Gastrocnemius medialis (tissue), 4 donors: ENCODE measurements at regions not wholly inside any gene's neighbourhood (a gene's known extent, or its start where the extent isn't known, plus 50 kb on each side); places are given as distances from the start of the nearest gene placed in this dataset.

Experiments
- ATAC-seq, 2 donors: fragments of 150-250 bp; one replicate each; pipeline ENCODE4 v1.9.1; 2016
- DNase-seq, 2 donors: peaks; one replicate each; pipeline ENCODE4 v3.0.0-alpha.2; 2019
- H3K27ac ChIP-seq, 4 donors: fragments of 200-600 bp; sonication (generic); 1 replicate in 1 of 4; 2 replicates in 3 of 4; pipeline ENCODE4 v1.5.1; 2016 to 2018; ENCODE audit warnings: mild to moderate bottlenecking in 2 of 4, moderate library complexity in 1 of 4
- H3K27me3 ChIP-seq, 3 donors: fragments of 200-600 bp; sonication (generic) in 2 of 3; 1 replicate in 1 of 3; 2 replicates in 2 of 3; pipeline versions ENCODE4 v1.5.1 to v1.6.0; 2016 to 2019; ENCODE audit warnings: mild to moderate bottlenecking in 1 of 3, moderate library complexity in 1 of 3
- H3K36me3 ChIP-seq, 2 donors: fragments of 200-600 bp; sonication (generic) in 1 of 2; one replicate each; pipeline ENCODE4 v1.5.1; 2017 to 2018
- H3K4me1 ChIP-seq, 2 donors: fragments of 200-600 bp; sonication (generic) in 1 of 2; one replicate each; pipeline ENCODE4 v1.5.1; 2016 to 2017; ENCODE audit warnings: mild to moderate bottlenecking in 2 of 2
- H3K4me3 ChIP-seq, 4 donors: fragments of 200-600 bp; sonication (generic) in 3 of 4; 1 replicate in 1 of 4; 2 replicates in 3 of 4; pipeline ENCODE4 v1.5.1; 2016 to 2019; ENCODE audit warnings: mild to moderate bottlenecking in 2 of 4
- H3K9me3 ChIP-seq, 3 donors: fragments of 200-600 bp; sonication (generic) in 2 of 3; 1 replicate in 1 of 3; 2 replicates in 2 of 3; pipeline ENCODE4 v1.5.1; 2016 to 2019
- CTCF ChIP-seq, 5 experiments: fragments of 450-650 bp in 3 of 5; fragments of 200-600 bp in 2 of 5; sonication (generic) in 2 of 5; IDR thresholded peaks in 4 of 5; conservative IDR thresholded peaks in 1 of 5; 1 replicate in 4 of 5; 2 replicates in 1 of 5; pipeline ENCODE4 v1.5.1; 2016 to 2019; ENCODE audit warnings: antibody characterized with exemption in 5 of 5, mild to moderate bottlenecking in 3 of 5, moderate library complexity in 3 of 5
- POLR2A ChIP-seq, 2 donors: fragments of 450-650 bp; IDR thresholded peaks; one replicate each; pipeline ENCODE4 v1.6.1; 2017; ENCODE audit warnings: antibody characterized with exemption in 2 of 2, mild to moderate bottlenecking in 2 of 2, moderate library complexity in 2 of 2
- in situ Hi-C, 4 donors: fragments of 200-750 bp; cut with MboI; loops; one replicate each; pipeline versions ENCODE4 v1.15.0 to v1.8.0; 2017; ENCODE audit warnings: low sequenced_read_pairs in 4 of 4
- intact Hi-C: fragments of 100-400 bp; cut with DNase I; formaldehyde crosslinking; loops from one replicate; pipeline ENCODE4 v1.15.1; 2023; ENCODE audit warnings: low total_unique reads

- no peaks in the 10 kb centered on the region for H3K27me3 ChIP-seq
- no peaks in the 10 kb centered on the region for H3K4me1 ChIP-seq
- H3K27ac ChIP-seq = no peak overlapping the region
- no peak overlapping the region for H3K4me3 ChIP-seq
- TF ChIP-seq CTCF (IDR thresholded peaks at IDR 0.05 in 4 of 5, conservative IDR thresholded peaks at IDR 0.05 in 1 of 5) (no peak), POLR2A (IDR thresholded peaks at IDR 0.05) (no peak)
- H3K36me3 ChIP-seq = no peaks in the 10 kb centered on the region
- intact Hi-C loops (no loop called here), in situ Hi-C loops (no loop called here)
- no peaks in the 10 kb centered on the region for H3K9me3 ChIP-seq
- DNase-seq (no peak), ATAC-seq (no peak)
Observed at GRCh38 chr14:98393527-98393926, 878.5 kb downstream of the BCL11B start.

- Histone ChIP-seq H3K27me3 (peaks cover 0 to 2% (median 0%) of the 10 kb centered on the region in 3 donors), H3K4me1 (no peaks in the 10 kb centered on the region), H3K36me3 (no peaks in the 10 kb centered on the region), H3K4me3 (no peak overlapping the region), H3K9me3 (no peaks in the 10 kb centered on the region), H3K27ac (no peak overlapping the region)
- no peak for ATAC-seq
- TF ChIP-seq CTCF (IDR thresholded peaks at IDR 0.05 in 4 of 5, conservative IDR thresholded peaks at IDR 0.05 in 1 of 5) (no peak), POLR2A (IDR thresholded peaks at IDR 0.05) (no peak)
- in situ Hi-C loops = no loop called here
- no peak for DNase-seq
- intact Hi-C loops = no loop called here
Observed at GRCh38 chr14:98404811-98405210, 867.2 kb downstream of the BCL11B start.

DNA sequence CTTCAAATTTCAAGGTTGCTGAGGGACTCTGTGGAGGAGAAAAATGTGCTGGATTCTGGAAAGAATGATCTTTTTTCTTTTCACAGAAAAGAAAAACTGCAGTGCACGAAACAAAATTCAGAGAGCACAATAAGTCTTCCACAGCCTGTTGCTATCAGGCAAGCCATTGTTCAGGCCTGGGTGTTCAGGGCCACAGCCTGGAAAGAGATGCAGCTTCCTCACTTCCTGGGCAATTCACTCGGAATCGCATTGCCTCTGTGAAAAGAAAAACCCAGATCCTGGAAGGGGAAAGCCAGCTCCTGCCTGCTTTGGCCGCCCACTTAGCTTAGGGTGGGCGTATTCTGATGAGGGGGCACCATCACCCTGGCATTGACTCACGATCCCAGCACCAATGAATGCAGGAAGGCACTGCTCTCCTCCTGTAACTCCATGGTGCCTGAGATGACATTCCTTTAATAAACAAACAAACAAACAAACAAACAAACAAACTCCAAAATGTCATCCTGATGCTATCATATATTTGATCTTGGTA, 863.9 kb downstream of the BCL11B start:
- no peak overlapping the region for H3K27ac ChIP-seq
- no peaks in the 10 kb centered on the region for H3K9me3 ChIP-seq
- H3K36me3 ChIP-seq = no peaks in the 10 kb centered on the region
- in situ Hi-C loops (no loop called here), intact Hi-C loops (no loop called here)
- TF ChIP-seq CTCF (IDR thresholded peaks at IDR 0.05 in 4 of 5, conservative IDR thresholded peaks at IDR 0.05 in 1 of 5) (no peak), POLR2A (IDR thresholded peaks at IDR 0.05) (no peak)
- no peak for DNase-seq
- no peak overlapping the region for H3K4me3 ChIP-seq
- no peak for ATAC-seq
- H3K4me1 ChIP-seq = no peaks in the 10 kb centered on the region
- peaks cover 0 to 2% (median 0%) of the 10 kb centered on the region in 3 donors for H3K27me3 ChIP-seq

DNA sequence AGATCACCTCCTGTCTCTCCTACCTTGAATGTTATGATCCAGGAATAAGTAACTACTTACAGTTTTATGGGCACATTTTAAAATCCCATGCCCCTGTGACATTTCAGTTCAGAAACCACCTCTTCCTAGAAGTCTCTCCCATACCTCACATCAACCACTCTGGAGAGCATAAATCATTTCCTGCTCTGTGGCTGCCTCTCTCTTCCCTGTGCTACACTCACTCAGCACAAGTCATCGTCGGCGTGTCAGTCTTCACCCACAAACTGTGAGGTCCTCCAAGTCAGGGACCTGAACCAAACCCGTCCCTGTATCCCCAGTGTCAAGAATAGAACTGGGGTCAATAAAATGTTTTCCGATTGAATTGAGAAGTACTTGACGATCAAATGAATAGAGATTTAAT, 863.3 kb downstream of the BCL11B start:
- H3K27me3 ChIP-seq = peaks cover 0 to 2% (median 0%) of the 10 kb centered on the region in 3 donors
- no peak for ATAC-seq
- TF ChIP-seq CTCF (IDR thresholded peaks at IDR 0.05 in 4 of 5, conservative IDR thresholded peaks at IDR 0.05 in 1 of 5) = no peak
- TF ChIP-seq POLR2A (IDR thresholded peaks at IDR 0.05) = no peak
- H3K36me3 ChIP-seq = no peaks in the 10 kb centered on the region
- no peak overlapping the region for H3K4me3 ChIP-seq
- in situ Hi-C loops = no loop called here
- intact Hi-C loops = no loop called here
- no peaks in the 10 kb centered on the region for H3K9me3 ChIP-seq
- no peak overlapping the region for H3K27ac ChIP-seq
- no peaks in the 10 kb centered on the region for H3K4me1 ChIP-seq
- DNase-seq = no peak

DNA sequence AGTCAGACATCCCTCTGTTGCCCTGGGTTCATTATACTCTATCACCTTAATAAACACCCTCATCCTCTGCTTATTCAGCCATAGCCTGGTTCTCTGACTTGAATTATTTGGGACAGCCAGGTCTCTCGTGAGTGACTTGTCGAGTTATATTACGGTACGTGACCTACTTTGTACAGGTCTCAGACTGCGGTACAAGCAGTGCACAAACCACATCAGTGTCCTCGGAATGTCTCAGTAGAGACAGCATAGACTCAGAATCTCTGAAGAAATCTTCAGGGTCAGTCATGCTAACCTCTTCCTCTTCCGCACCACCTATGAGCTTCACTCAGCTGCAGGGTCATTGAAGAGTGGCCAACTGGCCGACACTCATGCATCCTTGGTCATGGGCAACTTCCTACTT, 860.8 kb downstream of the BCL11B start:
- in situ Hi-C loops = no loop called here
- Histone ChIP-seq H3K27ac (no peak overlapping the region), H3K4me3 (no peak overlapping the region), H3K27me3 (peaks cover 0 to 2% (median 0%) of the 10 kb centered on the region in 3 donors), H3K9me3 (no peaks in the 10 kb centered on the region), H3K4me1 (no peaks in the 10 kb centered on the region), H3K36me3 (no peaks in the 10 kb centered on the region)
- ATAC-seq (no peak), DNase-seq (no peak)
- intact Hi-C loops = no loop called here
- no peak for TF ChIP-seq POLR2A (IDR thresholded peaks at IDR 0.05)
- no peak for TF ChIP-seq CTCF (IDR thresholded peaks at IDR 0.05 in 4 of 5, conservative IDR thresholded peaks at IDR 0.05 in 1 of 5)
